ENCODE measurements at regions not wholly inside any gene's neighbourhood (a gene's known extent, or its start where the extent isn't known, plus 50 kb on each side); places are given as distances from the start of the nearest gene placed in this dataset.

- DNase-seq (ENCODE audit: low read depth, low spot score) (peak; percentile 46), ATAC-seq (peak; percentile 65; the same call in 1 of the 2 replicates)
- H3K4me1 ChIP-seq (ENCODE audit: control insufficient read depth, insufficient read depth, low read length): no peaks in the 10 kb centered on the region
- no peaks in the 10 kb centered on the region for H3K9me3 ChIP-seq (ENCODE audit: control insufficient read depth, insufficient read depth, low read depth, low read length)
- H3K27me3 ChIP-seq (ENCODE audit: control insufficient read depth, insufficient read depth, low read length): no peaks in the 10 kb centered on the region
- intact Hi-C loops (cut with micrococcal nuclease; ENCODE audit: unreplicated experiment): no loop called here
- BruUV-seq (replicated peaks): no TSS peak
- ChIA-PET CTCF (no interaction called here), POLR2A (no interaction called here)
- no peak overlapping the region for H3K4me3 ChIP-seq (ENCODE audit: low read depth in 2 of 2, low read length in 2 of 2)
- no peak for TF ChIP-seq POLR2AphosphoS5 (IDR thresholded peaks at IDR 0.05; ENCODE audit: low read depth, low read length)
- TF ChIP-seq CTCF (IDR thresholded peaks at IDR 0.05): no peak
- TF ChIP-seq REST (IDR thresholded peaks at IDR 0.05; ENCODE audit: insufficient read depth in 1 of 2, low read depth in 2 of 2, low read length in 1 of 2): no peak
- TF ChIP-seq SIN3A (IDR thresholded peaks at IDR 0.05; ENCODE audit: borderline replicate concordance, insufficient read depth, low read depth, low read length): no peak
- TF ChIP-seq TCF7L2 (IDR thresholded peaks at IDR 0.05; ENCODE audit: low read depth, low read length): no peak
- H3K27ac ChIP-seq (ENCODE audit: low read length): no peak overlapping the region
- in situ Hi-C loops (cut with HindIII; ENCODE audit: low pct_unique_long_range_greater_than_20kb, low sequenced_read_pairs): no loop called here
- no peaks in the 10 kb centered on the region for H3K36me3 ChIP-seq (ENCODE audit: control insufficient read depth, insufficient read depth, low read length)
These were observed 118.8 kb upstream of the CADM1 start for GRCh38 chr11:115623021-115623451.

GRCh38 chr11:115618428-115618827 lies 114.2 kb upstream of the CADM1 start:
- DNase-seq (ENCODE audit: low read depth, low spot score) (no peak), ATAC-seq (no peak)
- ChIA-PET CTCF (no interaction called here), POLR2A (no interaction called here)
- intact Hi-C loops (cut with micrococcal nuclease; ENCODE audit: unreplicated experiment): no loop called here
- Histone ChIP-seq H3K9me3 (ENCODE audit: control insufficient read depth, insufficient read depth, low read depth, low read length) (no peaks in the 10 kb centered on the region), H3K4me3 (ENCODE audit: low read depth in 2 of 2, low read length in 2 of 2) (no peak overlapping the region), H3K36me3 (ENCODE audit: control insufficient read depth, insufficient read depth, low read length) (no peaks in the 10 kb centered on the region), H3K27ac (ENCODE audit: low read length) (no peak overlapping the region), H3K4me1 (ENCODE audit: control insufficient read depth, insufficient read depth, low read length) (no peaks in the 10 kb centered on the region), H3K27me3 (ENCODE audit: control insufficient read depth, insufficient read depth, low read length) (no peaks in the 10 kb centered on the region)
- TF ChIP-seq POLR2AphosphoS5 (IDR thresholded peaks at IDR 0.05; ENCODE audit: low read depth, low read length): no peak
- no peak for TF ChIP-seq SIN3A (IDR thresholded peaks at IDR 0.05; ENCODE audit: borderline replicate concordance, insufficient read depth, low read depth, low read length)
- no peak for TF ChIP-seq REST (IDR thresholded peaks at IDR 0.05; ENCODE audit: insufficient read depth in 1 of 2, low read depth in 2 of 2, low read length in 1 of 2)
- TF ChIP-seq CTCF (IDR thresholded peaks at IDR 0.05): no peak
- no peak for TF ChIP-seq TCF7L2 (IDR thresholded peaks at IDR 0.05; ENCODE audit: low read depth, low read length)
- in situ Hi-C loops (cut with HindIII; ENCODE audit: low pct_unique_long_range_greater_than_20kb, low sequenced_read_pairs): no loop called here
- no TSS peak for BruUV-seq (replicated peaks)
